Psoas muscle (tissue), 7 donors: ENCODE measurements at regions not wholly inside any gene's neighbourhood (a gene's known extent, or its start where the extent isn't known, plus 50 kb on each side); places are given as distances from the start of the nearest gene placed in this dataset.
"Not testable (repeated sequence)": the region's sequence is repeated elsewhere in the genome, so short reads cannot be mapped to it uniquely, and the experiment has no call there.

Experiments used
- ATAC-seq, 4 donors: fragments of 200-7000 bp; cut with Tn5 transposase; one replicate each; pipeline ENCODE4 v1.9.1; 2020; ENCODE audit warnings: moderate library complexity in 3 of 4, mild to moderate bottlenecking in 2 of 4
- DNase-seq, 2 donors: peaks; one replicate each; pipeline ENCODE4 v3.0.0-alpha.2; 2020
- H3K27ac ChIP-seq: fragments of 200-600 bp; one replicate; pipeline ENCODE4 v1.8.0; 2022
- H3K27me3 ChIP-seq, 3 donors: fragments of 200-600 bp in 1 of 3; one replicate each; pipeline versions ENCODE4 v1.6.1 to v1.8.0; 2013 to 2022; ENCODE audit warnings: low read length in 2 of 3, mild to moderate bottlenecking in 2 of 3, moderate library complexity in 1 of 3; ENCODE audit not compliant: insufficient read depth in 3 of 3
- H3K36me3 ChIP-seq, 2 donors: fragments of 200-600 bp in 1 of 2; one replicate each; pipeline versions ENCODE4 v1.6.1 to v1.8.0; 2013 to 2022; ENCODE audit warnings: low read depth in 1 of 2, mild to moderate bottlenecking in 1 of 2, moderate library complexity in 1 of 2; ENCODE audit not compliant: insufficient read depth in 1 of 2
- H3K4me1 ChIP-seq: fragments of 200-600 bp; one replicate; pipeline ENCODE4 v1.8.0; 2022
- H3K4me3 ChIP-seq: fragments of 200-600 bp; one replicate; pipeline ENCODE4 v1.8.0; 2022; ENCODE audit warnings: mild to moderate bottlenecking
- H3K9me3 ChIP-seq: fragments of 200-600 bp; one replicate; pipeline ENCODE4 v1.8.0; 2022
- CTCF ChIP-seq: fragments of 200-600 bp; IDR thresholded peaks from one replicate; pipeline ENCODE4 v1.8.0; 2022; ENCODE audit warnings: antibody characterized with exemption
- WGBS, 3 donors: extraction: QIAGEN DNeasy Blood & Tissue Kit; methylation state at CpG; one replicate each; pipeline versions ENCODE4 v1.1.6 to v1.1.7; 2013; 5-methylcytosine and 5-hydroxymethylcytosine counted together
- intact Hi-C, 2 donors: fragments of 100-400 bp; cut with DNase I; formaldehyde crosslinking; loops; one replicate each; pipeline versions ENCODE4 v1.11.0 to v1.14.2; 2022
- donor health status: healthy with polysubstance abuse.
- donor health status: DM: no; HTN: no; CAD: no; lungs with moderate emphysema.
- donor health status: Bipolar disorder and iron deficiency.
- donor health status: healthy.
- donor health status: DM: yes; HTN: yes; CAD: no.
- donor health status: DM: no; HTN: no; CAD: no.
- donor health status: DM: yes; HTN: yes; CAD: no.

GRCh38 chr3:31096661-31097395, 202.4 kb upstream of the GADL1 start:
- Histone ChIP-seq H3K36me3 (no peaks in the 10 kb centered on the region), H3K9me3 (no peaks in the 10 kb centered on the region), H3K4me3 (no peak overlapping the region), H3K4me1 (no peaks in the 10 kb centered on the region), H3K27ac (no peak overlapping the region), H3K27me3 (no peaks in the 10 kb centered on the region)
- intact Hi-C loops: no loop called here
- TF ChIP-seq CTCF: no peak
- ATAC-seq: no peak
- 79 to 82% (median 80%) methylated on average over 5 of the region's 5 CpGs for WGBS, 3 donors
- DNase-seq: no peak

- intact Hi-C loops: no loop called here
- no peak for TF ChIP-seq CTCF
- DNase-seq: no peak
Observed at GRCh38 chr3:31100519-31100918, 206.1 kb upstream of the GADL1 start.

GRCh38 chr3:31101285-31101684, 206.8 kb upstream of the GADL1 start:
- H3K9me3 ChIP-seq, H3K36me3 ChIP-seq, H3K4me1 ChIP-seq, intact Hi-C loops, H3K27me3 ChIP-seq, H3K4me3 ChIP-seq, DNase-seq, H3K27ac ChIP-seq, ATAC-seq: not testable (repeated sequence)
- WGBS, 3 donors: 27 to 54% (median 30%) methylated on average over 1 of the region's 1 CpG

More at GRCh38 chr3:31100519-31100918, 206.1 kb upstream of the GADL1 start:
- 92 to 98% (median 97%) methylated on average over 1 of the region's 1 CpG for WGBS, 3 donors
- Histone ChIP-seq H3K4me3 (no peak overlapping the region), H3K36me3 (no peaks in the 10 kb centered on the region), H3K9me3 (no peaks in the 10 kb centered on the region), H3K4me1 (no peaks in the 10 kb centered on the region), H3K27ac (no peak overlapping the region), H3K27me3 (no peaks in the 10 kb centered on the region)
- no peak for ATAC-seq

- no peak for ATAC-seq
Observed at GRCh38 chr3:31102196-31102879, 207.9 kb upstream of the GADL1 start.

More at GRCh38 chr3:31102196-31102879, 207.9 kb upstream of the GADL1 start:
- no peak for TF ChIP-seq CTCF
- Histone ChIP-seq H3K4me1 (no peaks in the 10 kb centered on the region), H3K9me3 (no peaks in the 10 kb centered on the region), H3K27ac (no peak overlapping the region), H3K36me3 (no peaks in the 10 kb centered on the region), H3K4me3 (no peak overlapping the region), H3K27me3 (no peaks in the 10 kb centered on the region)
- intact Hi-C loops: no loop called here
- 86 to 94% (median 88%) methylated on average over 8 of the region's 8 CpGs for WGBS, 3 donors
- DNase-seq: no peak
